Skeletal muscle satellite cell (primary cell): ENCODE measurements at regions not wholly inside any gene's neighbourhood (a gene's known extent, or its start where the extent isn't known, plus 50 kb on each side); places are given as distances from the start of the nearest gene placed in this dataset.

Experiments
- H3K27me3 ChIP-seq: 2 replicates; pipeline ENCODE4 v1.7.0; 2013; ENCODE audit warnings: low read length; ENCODE audit not compliant: control insufficient read depth, insufficient read depth
- H3K36me3 ChIP-seq: 2 replicates; pipeline ENCODE4 v1.7.0; 2013; ENCODE audit warnings: mild to moderate bottlenecking, control low read depth, low read length; ENCODE audit not compliant: insufficient read depth
- H3K4me1 ChIP-seq: 2 replicates; pipeline ENCODE4 v1.7.0; 2013; ENCODE audit warnings: low read length; ENCODE audit not compliant: control insufficient read depth, insufficient read depth
- H3K4me2 ChIP-seq: 2 replicates; pipeline ENCODE4 v1.7.0; 2013; ENCODE audit warnings: mild to moderate bottlenecking, low read length
- H3K4me3 ChIP-seq: 2 replicates; pipeline ENCODE4 v1.7.0; 2013; ENCODE audit warnings: low read length
- H3K9ac ChIP-seq: 2 replicates; pipeline ENCODE4 v1.7.0; 2013; ENCODE audit warnings: mild to moderate bottlenecking, low read depth, low read length, moderate library complexity
- H3K9me3 ChIP-seq: replicated peaks from 2 replicates; pipeline ENCODE4 v1.7.0; 2013; ENCODE audit warnings: mild to moderate bottlenecking, control low read depth, low read length

DNA sequence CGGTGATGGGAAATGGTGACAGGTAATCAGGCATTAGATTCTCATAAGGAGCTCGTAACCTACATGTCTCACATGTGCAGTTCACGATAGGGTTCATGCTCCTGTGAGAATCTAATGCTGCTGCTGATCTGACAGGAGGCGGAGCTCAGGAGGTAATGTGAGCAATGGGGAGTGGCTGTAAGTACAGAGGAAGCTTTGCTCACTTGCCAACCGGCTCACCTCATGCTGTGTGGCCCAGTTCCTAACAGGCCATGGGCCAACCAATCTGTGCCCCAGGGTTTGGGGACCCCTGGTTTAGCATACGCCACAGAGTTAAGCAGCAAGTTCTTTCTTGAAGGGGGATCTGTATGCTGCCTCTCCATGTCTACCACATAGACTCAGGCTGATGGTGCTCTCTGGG, 133.1 kb downstream of the IQUB start:
- Histone ChIP-seq H3K36me3 (no peaks in the 10 kb centered on the region), H3K4me3 (no peak overlapping the region), H3K4me2 (no peak overlapping the region), H3K9me3 (no peaks in the 10 kb centered on the region), H3K9ac (no peak overlapping the region), H3K4me1 (peaks cover 3% of the 10 kb centered on the region), H3K27me3 (no peaks in the 10 kb centered on the region)

DNA sequence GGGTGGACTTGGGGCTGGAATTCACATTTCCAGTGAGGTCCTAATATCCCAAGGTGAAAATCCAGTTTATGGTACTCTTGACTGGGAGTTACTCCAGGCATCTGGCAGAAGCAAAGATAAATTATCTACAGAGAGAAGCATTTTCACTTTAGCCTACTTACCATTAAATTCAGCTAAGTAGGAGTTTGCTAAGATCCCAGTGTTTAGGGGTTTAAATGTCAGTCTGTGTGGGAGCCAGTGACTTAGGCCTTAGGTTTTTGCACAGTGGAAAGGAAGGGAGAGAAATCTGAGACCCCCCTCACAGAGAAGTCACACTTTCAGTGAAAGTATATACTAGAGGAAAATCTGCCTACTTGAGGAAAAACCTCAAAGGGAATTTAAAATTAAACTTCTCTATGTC, 134.2 kb downstream of the IQUB start:
- H3K4me3 ChIP-seq, result no peak overlapping the region
- H3K27me3 ChIP-seq, result no peaks in the 10 kb centered on the region
- H3K9me3 ChIP-seq, result no peaks in the 10 kb centered on the region
- no peak overlapping the region for H3K9ac ChIP-seq
- no peaks in the 10 kb centered on the region for H3K36me3 ChIP-seq
- no peak overlapping the region for H3K4me2 ChIP-seq
- peaks cover 3% of the 10 kb centered on the region for H3K4me1 ChIP-seq

DNA sequence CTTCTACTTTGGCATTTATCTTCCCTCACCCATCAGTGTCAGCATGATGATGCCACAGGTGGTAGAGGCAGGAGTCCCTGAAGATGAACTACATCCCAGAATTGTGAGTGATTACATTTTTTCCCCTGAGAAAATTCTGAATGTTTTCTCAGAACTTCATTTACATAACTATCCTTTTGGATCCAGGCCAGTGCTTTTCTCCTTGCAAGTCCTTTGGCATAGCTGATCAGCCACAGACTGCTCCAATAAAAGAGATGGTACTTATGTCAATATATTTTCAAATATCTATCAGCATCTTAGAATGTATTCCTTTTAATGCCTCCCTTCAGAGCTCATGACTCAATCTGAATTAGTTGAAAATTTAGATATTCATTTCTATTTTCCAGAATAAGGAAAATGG, 135.5 kb downstream of the IQUB start:
- no peak overlapping the region for H3K4me2 ChIP-seq
- no peaks in the 10 kb centered on the region for H3K27me3 ChIP-seq
- H3K9me3 ChIP-seq, result no peaks in the 10 kb centered on the region
- no peak overlapping the region for H3K9ac ChIP-seq
- H3K36me3 ChIP-seq, result no peaks in the 10 kb centered on the region
- H3K4me3 ChIP-seq, result no peak overlapping the region
- peaks cover 3% of the 10 kb centered on the region for H3K4me1 ChIP-seq

DNA sequence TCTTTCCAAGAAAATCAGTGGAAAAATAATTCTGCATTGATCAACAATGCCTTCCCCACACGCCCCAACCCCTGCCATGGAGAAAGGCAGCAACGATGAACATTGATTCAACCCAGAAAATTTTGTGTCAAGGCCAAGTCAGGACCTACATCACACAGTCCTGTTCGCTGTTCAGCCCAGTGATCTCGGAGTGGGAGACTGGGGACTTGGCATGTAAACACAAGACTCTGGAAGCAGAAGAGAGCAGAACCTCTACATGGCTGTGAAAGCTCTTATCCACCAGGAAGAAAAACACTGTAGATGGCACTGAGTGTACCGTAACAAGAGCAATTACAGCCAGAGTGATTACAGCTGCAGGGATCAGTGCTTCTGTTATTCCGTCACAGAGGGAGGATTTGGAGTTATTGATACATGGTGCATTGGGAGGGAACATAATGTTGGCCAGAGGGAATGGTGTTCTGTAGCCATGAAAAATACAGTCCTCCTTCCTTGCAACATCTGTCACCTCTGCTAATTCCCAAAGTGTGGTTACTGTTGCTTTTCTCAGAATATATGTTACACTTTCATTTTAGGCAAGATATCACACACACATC, 136.6 kb downstream of the IQUB start:
- Histone ChIP-seq H3K4me2 (peak overlapping the region; percentile 55), H3K9ac (no peak overlapping the region), H3K27me3 (no peaks in the 10 kb centered on the region), H3K4me3 (peak overlapping the region; percentile 3), H3K9me3 (no peaks in the 10 kb centered on the region), H3K36me3 (no peaks in the 10 kb centered on the region), H3K4me1 (peaks cover 3% of the 10 kb centered on the region)

DNA sequence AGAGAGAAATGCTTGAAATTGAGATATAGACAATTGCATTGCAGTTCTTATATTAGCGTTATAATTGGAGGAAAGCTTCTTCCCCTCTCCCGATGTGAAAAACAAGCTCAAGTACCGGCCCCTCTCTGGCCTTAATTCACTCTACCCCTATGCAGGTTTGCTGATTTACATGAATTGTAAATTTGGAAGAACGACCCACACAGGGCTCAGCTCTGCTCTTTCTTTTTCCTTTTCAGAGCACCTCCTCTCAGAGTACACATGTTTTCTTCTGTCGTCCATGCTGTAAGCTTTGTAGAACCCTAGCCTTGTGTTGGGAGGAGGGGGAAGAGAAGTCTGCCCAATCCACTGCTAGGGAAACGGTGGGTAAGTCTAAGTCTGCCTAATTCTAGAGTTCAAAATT, 140.8 kb downstream of the IQUB start:
- H3K4me3 ChIP-seq, result no peak overlapping the region
- no peaks in the 10 kb centered on the region for H3K36me3 ChIP-seq
- no peaks in the 10 kb centered on the region for H3K27me3 ChIP-seq
- H3K4me2 ChIP-seq, result no peak overlapping the region
- no peaks in the 10 kb centered on the region for H3K9me3 ChIP-seq
- H3K4me1 ChIP-seq, result peaks cover 3% of the 10 kb centered on the region
- no peak overlapping the region for H3K9ac ChIP-seq

DNA sequence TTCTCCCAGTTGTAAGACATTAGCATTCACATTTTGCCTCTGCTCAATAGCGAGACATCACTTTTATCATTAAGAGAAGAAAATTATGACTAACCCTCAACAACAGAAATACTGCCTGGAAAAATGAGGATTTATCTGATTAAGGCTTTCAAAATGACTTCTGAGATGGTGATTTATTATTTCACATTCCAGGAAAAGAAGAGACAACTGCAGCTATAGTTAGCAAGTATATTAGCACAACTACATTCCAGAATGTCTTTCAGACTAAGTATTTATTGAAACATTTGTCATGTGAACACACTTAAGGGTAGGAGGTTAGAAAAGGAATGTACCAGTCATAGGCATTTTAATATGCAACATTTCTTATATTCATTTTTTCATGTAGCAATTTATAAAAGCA, 162.0 kb downstream of the IQUB start:
- Histone ChIP-seq H3K9me3 (no peaks in the 10 kb centered on the region), H3K9ac (no peak overlapping the region), H3K4me3 (no peak overlapping the region), H3K4me1 (no peaks in the 10 kb centered on the region), H3K27me3 (no peaks in the 10 kb centered on the region), H3K36me3 (no peaks in the 10 kb centered on the region), H3K4me2 (peak overlapping the region; percentile 22)

DNA sequence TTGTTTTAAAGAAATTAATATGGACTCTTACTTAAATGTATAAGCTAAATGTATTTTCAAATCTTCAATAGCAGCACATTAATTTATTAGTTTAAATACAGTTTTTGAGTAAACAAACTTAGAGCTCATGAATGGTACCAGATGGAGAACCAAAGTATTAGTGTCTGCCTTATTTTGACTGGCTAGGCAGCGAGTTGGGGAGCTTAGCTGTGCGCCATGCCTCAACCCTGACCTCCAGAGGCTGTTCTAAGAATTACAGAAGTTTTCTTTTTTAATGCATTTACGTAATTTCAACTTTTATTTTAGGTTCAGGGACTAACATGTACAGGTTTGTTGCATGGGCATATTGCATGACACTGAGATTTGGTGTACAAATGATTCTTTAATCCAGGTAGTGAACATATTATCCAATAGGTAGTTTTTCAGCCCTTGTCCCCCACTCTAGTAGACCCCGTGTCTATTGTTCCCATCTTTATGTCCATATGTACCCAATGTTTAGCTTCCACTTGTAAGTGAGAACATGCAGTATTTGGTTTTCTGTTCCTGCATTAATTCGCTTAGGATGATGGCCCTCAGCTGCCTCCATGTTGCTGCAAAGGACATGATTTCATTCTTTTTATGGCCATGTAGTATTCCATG, 166.8 kb downstream of the IQUB start:
- H3K9ac ChIP-seq, result no peak overlapping the region
- no peaks in the 10 kb centered on the region for H3K9me3 ChIP-seq
- H3K27me3 ChIP-seq, result no peaks in the 10 kb centered on the region
- H3K4me1 ChIP-seq, result peaks cover 4% of the 10 kb centered on the region
- no peak overlapping the region for H3K4me2 ChIP-seq
- H3K4me3 ChIP-seq, result no peak overlapping the region
- H3K36me3 ChIP-seq, result no peaks in the 10 kb centered on the region

DNA sequence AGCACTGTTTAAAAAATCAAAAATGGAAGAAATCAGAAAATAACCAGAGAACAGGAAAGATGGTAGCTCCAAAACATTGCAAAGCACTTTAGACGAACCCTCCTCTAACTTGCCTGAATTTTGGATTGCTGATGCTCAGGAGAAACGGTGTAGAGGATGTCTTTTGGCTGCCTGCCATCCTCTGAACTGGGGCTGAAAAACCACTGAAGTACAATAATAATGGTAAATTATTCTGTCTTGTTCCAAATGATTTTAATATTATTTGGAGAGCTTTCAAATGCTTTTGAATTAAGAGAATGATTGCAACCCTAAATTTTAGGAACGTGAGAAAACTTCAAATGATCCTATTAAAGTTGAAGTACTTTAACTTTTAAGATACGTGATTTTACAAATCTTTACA, 167.3 kb upstream of the SLC13A1 start:
- H3K4me1 ChIP-seq, result peaks cover 4% of the 10 kb centered on the region
- H3K9me3 ChIP-seq, result no peaks in the 10 kb centered on the region
- H3K4me3 ChIP-seq, result no peak overlapping the region
- no peaks in the 10 kb centered on the region for H3K36me3 ChIP-seq
- H3K4me2 ChIP-seq, result no peak overlapping the region
- H3K27me3 ChIP-seq, result no peaks in the 10 kb centered on the region
- H3K9ac ChIP-seq, result no peak overlapping the region

DNA sequence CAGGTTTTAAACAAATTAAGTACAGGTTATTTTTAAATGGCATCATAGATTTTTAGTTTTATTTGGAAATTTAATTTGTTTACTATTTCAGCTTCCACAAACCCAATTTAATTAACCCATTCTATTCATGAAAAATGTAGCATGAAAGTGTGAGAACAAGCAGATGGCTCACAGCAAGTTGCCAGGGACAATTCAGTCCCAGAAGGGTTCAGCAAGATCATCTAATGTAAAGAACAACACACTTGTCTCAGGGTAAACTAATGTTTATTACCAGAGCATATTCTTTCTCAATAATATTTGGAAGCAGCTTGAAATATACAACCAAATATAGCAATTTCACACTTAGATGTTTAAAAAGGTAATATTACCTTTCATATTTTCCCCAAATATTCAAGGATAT, 166.9 kb upstream of the SLC13A1 start:
- Histone ChIP-seq H3K36me3 (no peaks in the 10 kb centered on the region), H3K27me3 (no peaks in the 10 kb centered on the region), H3K4me1 (peaks cover 4% of the 10 kb centered on the region), H3K4me2 (no peak overlapping the region), H3K9ac (no peak overlapping the region), H3K9me3 (no peaks in the 10 kb centered on the region), H3K4me3 (no peak overlapping the region)

DNA sequence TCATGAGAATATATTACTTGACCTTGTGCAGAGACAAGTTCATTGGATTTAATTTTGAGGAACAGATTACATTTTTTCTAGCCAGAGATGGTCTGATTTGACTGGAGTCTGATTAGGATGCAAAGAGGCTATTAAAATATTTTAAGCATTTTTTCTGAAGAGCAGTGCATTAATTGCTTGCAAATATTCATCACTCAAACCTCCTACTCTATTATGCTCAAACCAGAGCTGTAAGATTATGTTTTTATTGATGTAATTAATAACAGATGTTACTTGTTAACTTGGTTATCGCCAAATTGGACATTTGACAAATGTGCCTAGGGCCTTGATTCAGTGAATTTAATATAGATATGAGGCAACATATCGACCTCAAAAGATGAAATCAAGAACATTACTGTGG, 160.9 kb upstream of the SLC13A1 start:
- H3K4me2 ChIP-seq, result no peak overlapping the region
- H3K9me3 ChIP-seq, result no peaks in the 10 kb centered on the region
- no peak overlapping the region for H3K9ac ChIP-seq

DNA sequence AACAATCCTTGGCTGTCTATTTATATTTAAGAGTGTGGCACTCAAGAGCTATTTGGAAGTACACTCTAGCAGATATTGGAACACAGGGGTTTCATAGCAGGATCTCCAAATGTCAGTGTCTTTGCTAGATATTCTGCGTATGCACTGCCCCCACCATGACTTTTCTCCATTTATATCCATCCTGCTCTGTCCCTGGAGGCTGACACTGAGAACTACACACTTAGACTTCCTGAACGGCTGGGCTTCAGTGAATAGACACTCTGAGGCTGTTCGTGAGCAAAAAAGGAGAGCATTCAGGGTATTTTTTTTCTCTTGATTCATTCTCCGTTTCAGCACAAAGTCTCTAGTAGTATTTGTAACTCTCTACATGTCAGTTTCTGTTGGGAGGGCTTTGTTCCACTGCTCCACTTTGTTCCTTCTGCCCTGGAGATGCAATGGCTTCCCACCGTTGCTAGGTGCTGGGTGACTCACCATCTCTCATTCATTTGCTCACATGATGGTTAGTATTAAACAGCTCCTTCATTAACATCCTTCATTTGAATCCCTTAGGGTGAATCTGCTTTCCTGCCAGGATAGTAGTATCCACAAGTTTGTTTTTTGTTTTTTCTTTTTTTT, 155.9 kb upstream of the SLC13A1 start:
- no peaks in the 10 kb centered on the region for H3K27me3 ChIP-seq
- H3K4me2 ChIP-seq, result peak overlapping the region; percentile 32
- H3K4me3 ChIP-seq, result no peak overlapping the region

More for the DNA sequence above, 160.9 kb upstream of the SLC13A1 start:
- no peaks in the 10 kb centered on the region for H3K27me3 ChIP-seq
- peaks cover under 1% of the 10 kb centered on the region for H3K4me1 ChIP-seq
- H3K36me3 ChIP-seq, result no peaks in the 10 kb centered on the region
- no peak overlapping the region for H3K4me3 ChIP-seq

DNA sequence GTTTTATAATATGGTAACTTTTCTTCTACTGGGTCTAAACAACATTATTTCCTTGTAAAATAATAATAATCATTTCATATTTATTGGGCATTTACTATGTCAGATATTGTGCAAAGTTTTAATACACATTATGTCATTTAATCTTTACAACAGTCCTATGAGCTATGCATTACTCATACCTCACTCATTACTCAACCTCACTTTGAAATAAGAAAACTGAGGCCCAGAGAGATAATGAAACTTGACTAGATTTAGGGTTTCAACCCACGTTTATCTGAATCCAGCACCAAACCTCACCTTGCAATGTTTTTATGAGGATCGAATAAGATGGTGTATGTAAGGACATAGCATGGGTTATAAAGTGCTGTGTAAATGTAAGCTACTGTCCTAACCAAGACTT, 153.2 kb upstream of the SLC13A1 start:
- Histone ChIP-seq H3K27me3 (no peaks in the 10 kb centered on the region), H3K4me3 (no peak overlapping the region), H3K36me3 (no peaks in the 10 kb centered on the region), H3K4me1 (peaks cover 3% of the 10 kb centered on the region), H3K4me2 (no peak overlapping the region), H3K9me3 (no peaks in the 10 kb centered on the region), H3K9ac (no peak overlapping the region)

More for the DNA sequence above, 155.9 kb upstream of the SLC13A1 start:
- Histone ChIP-seq H3K36me3 (no peaks in the 10 kb centered on the region), H3K9ac (no peak overlapping the region), H3K4me1 (peaks cover 3% of the 10 kb centered on the region), H3K9me3 (no peaks in the 10 kb centered on the region)
